ENCODE measurements at regions not wholly inside any gene's neighbourhood (a gene's known extent, or its start where the extent isn't known, plus 50 kb on each side); places are given as distances from the start of the nearest gene placed in this dataset.

GRCh38 chr5:30337084-30337573 lies 856.4 kb upstream of the CDH6 start:
- no peak for DNase-seq (ENCODE audit: low read depth in 1 of 2, low spot score in 1 of 2)
- H3K27ac ChIP-seq (replicated peaks), result no peak overlapping the region

GRCh38 chr5:30331534-30331933 lies 862.0 kb upstream of the CDH6 start:
- TF ChIP-seq POLR2AphosphoS5 (IDR thresholded peaks at IDR 0.05; ENCODE audit: low read depth), result no peak
- TF ChIP-seq GABPA (IDR thresholded peaks at IDR 0.05; ENCODE audit: low read depth), result no peak
- TF ChIP-seq SPI1 (IDR thresholded peaks at IDR 0.05; ENCODE audit: borderline replicate concordance, low read depth), result no peak
- no peak for TF ChIP-seq CTCF (IDR thresholded peaks at IDR 0.05; ENCODE audit: insufficient read depth, low read length)
- TF ChIP-seq REST (IDR thresholded peaks at IDR 0.05; ENCODE audit: insufficient replicate concordance, low read depth), result no peak
- DNase-seq (ENCODE audit: low read depth in 1 of 2, low spot score in 1 of 2), result no peak
- H3K27ac ChIP-seq (replicated peaks), result no peak overlapping the region
- no peaks in the 10 kb centered on the region for H3K27me3 ChIP-seq (ENCODE audit: insufficient read depth, poor library complexity, severe bottlenecking)
- H3K4me3 ChIP-seq (replicated peaks; ENCODE audit: insufficient read depth, low read length), result no peak overlapping the region

More at GRCh38 chr5:30337084-30337573, 856.4 kb upstream of the CDH6 start:
- TF ChIP-seq POLR2AphosphoS5 (IDR thresholded peaks at IDR 0.05; ENCODE audit: low read depth) (no peak), GABPA (IDR thresholded peaks at IDR 0.05; ENCODE audit: low read depth) (no peak), REST (IDR thresholded peaks at IDR 0.05; ENCODE audit: insufficient replicate concordance, low read depth) (no peak), SPI1 (IDR thresholded peaks at IDR 0.05; ENCODE audit: borderline replicate concordance, low read depth) (no peak), CTCF (IDR thresholded peaks at IDR 0.05; ENCODE audit: insufficient read depth, low read length) (no peak)
- Histone ChIP-seq H3K4me3 (replicated peaks; ENCODE audit: insufficient read depth, low read length) (no peak overlapping the region), H3K27me3 (ENCODE audit: insufficient read depth, poor library complexity, severe bottlenecking) (no peaks in the 10 kb centered on the region)

GRCh38 chr5:30325795-30326194 lies 867.7 kb upstream of the CDH6 start:
- no peak for TF ChIP-seq SPI1 (IDR thresholded peaks at IDR 0.05; ENCODE audit: borderline replicate concordance, low read depth)
- no peak for TF ChIP-seq CTCF (IDR thresholded peaks at IDR 0.05; ENCODE audit: insufficient read depth, low read length)
- no peak for TF ChIP-seq REST (IDR thresholded peaks at IDR 0.05; ENCODE audit: insufficient replicate concordance, low read depth)
- TF ChIP-seq GABPA (IDR thresholded peaks at IDR 0.05; ENCODE audit: low read depth), result no peak
- TF ChIP-seq POLR2AphosphoS5 (IDR thresholded peaks at IDR 0.05; ENCODE audit: low read depth), result no peak

More at GRCh38 chr5:30325795-30326194, 867.7 kb upstream of the CDH6 start:
- DNase-seq (ENCODE audit: low read depth in 1 of 2, low spot score in 1 of 2), result no peak
- Histone ChIP-seq H3K4me3 (replicated peaks; ENCODE audit: insufficient read depth, low read length) (no peak overlapping the region), H3K27me3 (ENCODE audit: insufficient read depth, poor library complexity, severe bottlenecking) (no peaks in the 10 kb centered on the region), H3K27ac (replicated peaks) (no peak overlapping the region)

All from HL-60 (cell line).